Mesenchymal stem cell (in vitro differentiated cells and primary cell): ENCODE measurements at regions not wholly inside any gene's neighbourhood (a gene's known extent, or its start where the extent isn't known, plus 50 kb on each side); places are given as distances from the start of the nearest gene placed in this dataset.

ENCODE experiments used
- DNase-seq: peaks from one replicate; pipeline ENCODE4 v3.0.0-alpha.2; 2013
- H2AFZ ChIP-seq: one replicate; pipeline ENCODE4 v1.6.1; 2013; ENCODE audit warnings: low read depth, mild to moderate bottlenecking, control low read depth, inconsistent platforms, low read length, moderate library complexity
- H2AK5ac ChIP-seq: 2 replicates; pipeline ENCODE4 v1.6.1; 2013; ENCODE audit warnings: low read length, moderate library complexity, mild to moderate bottlenecking, inconsistent platforms; ENCODE audit not compliant: severe bottlenecking
- H2BK120ac ChIP-seq: one replicate; pipeline ENCODE4 v1.6.1; 2013; ENCODE audit warnings: low read depth, mild to moderate bottlenecking, inconsistent platforms, low read length, moderate library complexity
- H2BK12ac ChIP-seq, 2 experiments: one replicate each; pipeline ENCODE4 v1.6.1; 2013; ENCODE audit warnings: inconsistent platforms in 2 of 2, low read length in 2 of 2, mild to moderate bottlenecking in 2 of 2, moderate library complexity in 2 of 2, control low read depth in 1 of 2
- H2BK15ac ChIP-seq: one replicate; pipeline ENCODE4 v1.6.1; 2013; ENCODE audit warnings: mild to moderate bottlenecking, low read depth, inconsistent platforms; ENCODE audit not compliant: poor library complexity, severe bottlenecking
- H2BK5ac ChIP-seq: 2 replicates; pipeline ENCODE4 v1.6.1; 2013; ENCODE audit warnings: low read depth, mild to moderate bottlenecking, low read length, control low read depth, inconsistent platforms; ENCODE audit not compliant: poor library complexity, severe bottlenecking
- H3K14ac ChIP-seq, 2 experiments: one replicate each; pipeline ENCODE4 v1.6.1; 2013; ENCODE audit warnings: inconsistent platforms in 2 of 2, low read length in 2 of 2, control low read depth in 1 of 2, mild to moderate bottlenecking in 1 of 2, moderate library complexity in 1 of 2
- H3K18ac ChIP-seq, 2 experiments: one replicate each; pipeline ENCODE4 v1.6.1; 2013; ENCODE audit warnings: inconsistent platforms in 2 of 2, low read length in 2 of 2, control low read depth in 1 of 2, low read depth in 1 of 2, mild to moderate bottlenecking in 1 of 2
- H3K23ac ChIP-seq, 2 experiments: one replicate each; pipeline ENCODE4 v1.6.1; 2013; ENCODE audit warnings: inconsistent platforms in 2 of 2, low read length in 2 of 2, mild to moderate bottlenecking in 2 of 2, moderate library complexity in 2 of 2, control low read depth in 1 of 2
- H3K27ac ChIP-seq: 2 replicates; pipeline ENCODE4 v1.5.1; 2013; ENCODE audit warnings: mild to moderate bottlenecking, moderate library complexity, low read length, control low read depth, inconsistent platforms; ENCODE audit not compliant: poor library complexity, severe bottlenecking
- H3K27me3 ChIP-seq, 2 experiments: 2 replicates each; pipeline versions ENCODE4 v1.6.1 to v1.7.0; 2013; ENCODE audit warnings: low read length in 2 of 2, mild to moderate bottlenecking in 2 of 2, moderate library complexity in 2 of 2, control low read depth in 1 of 2, inconsistent platforms in 1 of 2; ENCODE audit not compliant: control insufficient read depth in 1 of 2, insufficient read depth in 1 of 2
- H3K36me3 ChIP-seq, 2 experiments: 2 replicates each; pipeline versions ENCODE4 v1.6.1 to v1.7.0; 2013; ENCODE audit warnings: low read length in 2 of 2, control low read depth in 1 of 2, inconsistent platforms in 1 of 2, low read depth in 1 of 2, mild to moderate bottlenecking in 1 of 2; ENCODE audit not compliant: insufficient read depth in 2 of 2, control insufficient read depth in 1 of 2
- H3K4ac ChIP-seq, 2 experiments: one replicate each; pipeline ENCODE4 v1.6.1; 2013; ENCODE audit warnings: inconsistent platforms in 2 of 2, low read length in 2 of 2, mild to moderate bottlenecking in 2 of 2, moderate library complexity in 2 of 2, control low read depth in 1 of 2, low read depth in 1 of 2
- H3K4me1 ChIP-seq: 2 replicates; pipeline ENCODE4 v1.6.1; 2013; ENCODE audit warnings: low read depth, low read length, control low read depth; ENCODE audit not compliant: control insufficient read depth, insufficient read depth
- H3K4me2 ChIP-seq: 2 replicates; pipeline ENCODE4 v1.6.1; 2013; ENCODE audit warnings: low read length, mild to moderate bottlenecking, inconsistent platforms; ENCODE audit not compliant: poor library complexity, severe bottlenecking
- H3K4me3 ChIP-seq, 2 experiments: 2 replicates each; pipeline versions ENCODE4 v1.5.1 to v1.7.0; 2013; ENCODE audit warnings: low read length in 2 of 2, mild to moderate bottlenecking in 2 of 2, control low read depth in 1 of 2, low read depth in 1 of 2; ENCODE audit not compliant: insufficient read depth in 1 of 2
- H3K79me1 ChIP-seq: replicated peaks from 2 replicates; pipeline ENCODE4 v1.6.1; 2013; ENCODE audit warnings: mild to moderate bottlenecking, control low read depth, low read length, inconsistent platforms; ENCODE audit not compliant: poor library complexity, severe bottlenecking
- H3K9ac ChIP-seq: 2 replicates; pipeline ENCODE4 v1.7.0; 2013; ENCODE audit warnings: mild to moderate bottlenecking, low read length, moderate library complexity
- H3K9me3 ChIP-seq: 2 replicates; pipeline ENCODE4 v1.7.0; 2013; ENCODE audit warnings: mild to moderate bottlenecking, low read length; ENCODE audit not compliant: control insufficient read depth
- H4K8ac ChIP-seq: one replicate; pipeline ENCODE4 v1.6.1; 2013; ENCODE audit warnings: inconsistent platforms, mild to moderate bottlenecking, low read length, moderate library complexity
- H4K91ac ChIP-seq: one replicate; pipeline ENCODE4 v1.6.1; 2013; ENCODE audit warnings: mild to moderate bottlenecking, low read length, inconsistent platforms
- WGBS: methylation state at CpG from one replicate; pipeline ENCODE4 v1.1.7; 2013; ENCODE audit warnings: mixed read lengths; 5-methylcytosine and 5-hydroxymethylcytosine counted together

DNA sequence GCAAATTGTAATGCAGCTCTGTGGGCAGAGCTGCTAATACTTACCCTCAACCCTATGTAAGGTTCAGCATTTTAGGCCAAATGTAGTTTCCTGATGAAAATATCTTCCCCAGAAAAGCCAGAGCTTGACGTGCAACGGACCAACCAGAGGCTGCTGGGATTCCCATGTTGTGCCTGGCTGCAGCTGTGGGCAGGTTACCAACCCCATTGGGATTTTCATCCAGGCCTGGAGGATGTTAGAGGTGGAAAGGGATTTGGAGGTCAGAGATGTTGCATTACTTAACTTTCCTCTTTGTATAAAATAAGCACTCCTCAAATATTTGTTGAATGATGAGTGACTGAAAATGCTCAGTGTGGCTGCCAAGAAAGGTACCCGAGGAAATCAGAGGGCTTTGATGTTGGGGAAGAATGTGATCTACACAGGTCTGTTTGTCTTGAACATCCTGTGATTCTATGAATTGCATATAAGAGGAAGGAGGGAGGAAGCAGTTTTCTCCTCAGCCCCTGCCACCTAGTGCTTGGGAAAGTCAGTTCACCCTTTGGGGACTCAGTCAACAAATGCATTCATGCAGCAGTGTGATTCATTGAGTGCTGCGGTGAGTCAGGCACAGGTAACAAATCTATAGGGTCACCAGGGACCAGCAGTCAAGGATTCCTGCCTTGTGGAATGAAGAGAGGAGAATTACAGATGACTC, 487.2 kb downstream of the RPS24 start:
- H3K27ac ChIP-seq = no peak overlapping the region
- H3K4me1 ChIP-seq = peaks cover 1% of the 10 kb centered on the region
- no peak overlapping the region for H4K91ac ChIP-seq
- H3K4me3 ChIP-seq = no peak overlapping the region
- no peak overlapping the region for H3K4me2 ChIP-seq
- H2BK15ac ChIP-seq = no peak overlapping the region
- no peak overlapping the region for H3K4ac ChIP-seq
- H3K79me1 ChIP-seq = no peaks in the 10 kb centered on the region
- no peak overlapping the region for H3K9ac ChIP-seq
- WGBS = 73% methylated on average over 4 of the region's 4 CpGs
- no peak overlapping the region for H3K18ac ChIP-seq
- H2AK5ac ChIP-seq = no peak overlapping the region
- H2BK5ac ChIP-seq = no peak overlapping the region
- H3K9me3 ChIP-seq = no peaks in the 10 kb centered on the region
- no peaks in the 10 kb centered on the region for H3K36me3 ChIP-seq
- peak; percentile 20 for DNase-seq
- no peak overlapping the region for H2BK12ac ChIP-seq
- no peak overlapping the region for H4K8ac ChIP-seq
- no peak overlapping the region for H3K23ac ChIP-seq
- no peak overlapping the region for H2BK120ac ChIP-seq
- no peak overlapping the region for H3K14ac ChIP-seq
- H2AFZ ChIP-seq = no peak overlapping the region
- H3K27me3 ChIP-seq = no peaks in the 10 kb centered on the region

DNA sequence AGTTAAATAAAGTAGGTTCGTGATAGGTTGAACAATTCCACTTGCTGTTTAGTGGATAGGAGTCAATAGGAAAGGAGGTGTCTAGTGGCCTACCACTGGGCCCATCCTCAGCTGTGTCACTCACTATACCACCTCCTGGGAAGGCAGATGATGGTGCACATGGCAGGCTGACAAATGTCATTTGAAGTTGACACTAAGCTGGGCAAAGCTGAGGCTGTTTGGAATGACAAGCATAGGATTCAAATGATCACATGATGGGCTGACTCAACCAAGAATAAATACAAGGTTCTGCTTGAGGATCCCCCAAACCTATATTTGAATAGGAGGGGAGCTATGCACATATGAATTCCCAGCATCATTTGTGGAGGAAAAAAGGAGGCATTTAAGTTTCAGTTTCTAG, 489.8 kb downstream of the RPS24 start:
- H3K9me3 ChIP-seq = no peaks in the 10 kb centered on the region
- WGBS = 90% methylated on average over 1 of the region's 1 CpG

DNA sequence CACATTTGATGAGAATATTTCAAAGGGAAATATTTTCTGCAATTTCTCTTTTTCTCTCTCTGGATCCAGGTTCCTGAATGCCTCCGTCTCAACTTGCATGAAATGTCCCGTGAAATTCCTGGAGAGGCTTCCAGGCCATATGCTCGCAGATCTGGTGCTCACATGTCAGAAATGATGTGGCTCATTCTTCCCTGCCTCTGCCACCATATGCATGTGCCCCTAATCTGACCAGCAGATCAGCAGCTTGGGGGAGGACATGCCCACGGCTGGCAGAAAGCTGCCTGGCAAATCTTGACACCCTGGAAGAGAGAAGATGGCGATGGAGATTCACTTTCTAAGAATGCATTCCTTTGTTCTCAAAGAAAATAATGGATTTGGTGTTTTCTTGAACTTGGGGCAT, 490.7 kb downstream of the RPS24 start:
- DNase-seq = no peak
- no peak overlapping the region for H3K4ac ChIP-seq
- no peak overlapping the region for H4K8ac ChIP-seq
- H3K27me3 ChIP-seq = no peaks in the 10 kb centered on the region
- H2AFZ ChIP-seq = no peak overlapping the region
- H2BK12ac ChIP-seq = no peak overlapping the region
- no peak overlapping the region for H2BK15ac ChIP-seq
- H3K4me2 ChIP-seq = no peak overlapping the region
- H3K4me1 ChIP-seq = peaks cover 1% of the 10 kb centered on the region
- H2BK5ac ChIP-seq = no peak overlapping the region
- no peaks in the 10 kb centered on the region for H3K79me1 ChIP-seq
- no peaks in the 10 kb centered on the region for H3K9me3 ChIP-seq
- no peaks in the 10 kb centered on the region for H3K36me3 ChIP-seq
- 95% methylated on average over 5 of the region's 5 CpGs for WGBS
- H2BK120ac ChIP-seq = no peak overlapping the region
- no peak overlapping the region for H3K14ac ChIP-seq
- H3K4me3 ChIP-seq = no peak overlapping the region
- no peak overlapping the region for H3K23ac ChIP-seq
- no peak overlapping the region for H3K18ac ChIP-seq
- no peak overlapping the region for H3K27ac ChIP-seq
- H4K91ac ChIP-seq = no peak overlapping the region
- H2AK5ac ChIP-seq = no peak overlapping the region
- no peak overlapping the region for H3K9ac ChIP-seq

More for the DNA sequence above, 489.8 kb downstream of the RPS24 start:
- Histone ChIP-seq H3K27me3 (no peaks in the 10 kb centered on the region), H3K9ac (no peak overlapping the region), H3K18ac (no peak overlapping the region), H3K14ac (no peak overlapping the region), H3K27ac (no peak overlapping the region), H3K4ac (no peak overlapping the region), H2BK15ac (no peak overlapping the region), H3K4me1 (peaks cover 1% of the 10 kb centered on the region), H2BK12ac (no peak overlapping the region), H3K4me2 (no peak overlapping the region), H2AK5ac (no peak overlapping the region), H4K8ac (no peak overlapping the region), H2BK5ac (no peak overlapping the region), H3K23ac (no peak overlapping the region), H3K4me3 (no peak overlapping the region), H3K79me1 (no peaks in the 10 kb centered on the region), H4K91ac (no peak overlapping the region), H3K36me3 (no peaks in the 10 kb centered on the region), H2AFZ (no peak overlapping the region), H2BK120ac (no peak overlapping the region)
- no peak for DNase-seq

DNA sequence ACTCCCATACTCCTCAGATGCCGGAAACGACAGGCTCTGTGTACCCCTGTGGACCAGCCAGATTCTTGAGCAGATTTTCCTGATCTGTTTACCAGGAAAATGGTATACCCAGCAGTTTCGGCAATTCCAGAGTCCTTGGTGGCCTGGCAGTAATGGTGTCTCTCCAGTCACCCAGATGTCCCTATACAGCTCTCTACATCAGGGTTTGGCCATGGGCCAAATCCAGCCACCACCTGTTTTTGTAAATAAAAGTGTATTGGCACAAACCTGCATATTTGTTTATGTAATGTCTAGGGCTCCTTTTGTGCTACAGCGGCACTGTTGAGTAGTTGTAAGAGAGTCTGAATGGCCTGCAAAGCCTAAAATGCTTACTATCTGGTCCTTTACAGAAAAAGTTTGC, 491.3 kb downstream of the RPS24 start:
- 98% methylated on average over 4 of the region's 4 CpGs for WGBS
- Histone ChIP-seq H3K27me3 (no peaks in the 10 kb centered on the region), H2BK15ac (no peak overlapping the region), H2BK120ac (no peak overlapping the region), H3K4ac (no peak overlapping the region), H2BK12ac (no peak overlapping the region), H3K4me1 (peaks cover 1% of the 10 kb centered on the region), H4K91ac (no peak overlapping the region), H3K4me3 (no peak overlapping the region), H2BK5ac (no peak overlapping the region), H3K23ac (no peak overlapping the region), H3K18ac (no peak overlapping the region), H3K9ac (no peak overlapping the region), H4K8ac (no peak overlapping the region), H3K27ac (no peak overlapping the region), H3K9me3 (no peaks in the 10 kb centered on the region), H3K4me2 (no peak overlapping the region), H2AK5ac (no peak overlapping the region), H3K36me3 (no peaks in the 10 kb centered on the region), H2AFZ (no peak overlapping the region), H3K14ac (no peak overlapping the region), H3K79me1 (no peaks in the 10 kb centered on the region)
- DNase-seq = no peak
